Esophagus muscularis mucosa (tissue), 3 donors: ENCODE measurements at regions not wholly inside any gene's neighbourhood (a gene's known extent, or its start where the extent isn't known, plus 50 kb on each side); places are given as distances from the start of the nearest gene placed in this dataset.

Experiments
- CTCF ChIP-seq, 3 experiments: fragments of 200-600 bp in 2 of 3; fragments of 450-650 bp in 1 of 3; sonication (generic) in 2 of 3; IDR thresholded peaks; one replicate each; pipeline ENCODE4 v1.5.1; 2017 to 2019; ENCODE audit warnings: antibody characterized with exemption in 3 of 3, mild to moderate bottlenecking in 2 of 3, moderate library complexity in 1 of 3
- POLR2A ChIP-seq: fragments of 450-650 bp; IDR thresholded peaks from one replicate; pipeline ENCODE4 v1.6.1; 2017; ENCODE audit warnings: antibody characterized with exemption, moderate library complexity, mild to moderate bottlenecking, low read depth

DNA sequence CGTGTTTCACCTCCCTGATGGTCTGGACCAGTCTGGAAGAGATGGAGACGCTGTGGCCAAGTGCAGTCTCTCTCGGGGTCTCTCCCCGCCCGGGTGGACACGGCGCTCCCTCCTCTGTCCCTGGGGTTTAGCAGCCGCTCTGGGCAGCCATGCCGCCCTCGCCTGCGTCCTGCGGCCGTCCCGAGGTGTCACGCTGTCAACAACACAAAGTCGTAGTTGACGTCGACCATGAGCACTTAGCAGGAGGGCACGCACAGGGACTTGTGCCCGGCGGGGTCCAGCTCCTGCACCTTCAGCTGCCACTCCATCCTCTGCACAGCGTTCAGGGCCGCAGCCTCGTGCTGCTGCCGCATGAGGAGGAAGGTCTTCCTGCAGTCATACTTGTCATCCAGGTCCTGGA, 368.9 kb downstream of the CDH9 start:
- no peak for TF ChIP-seq CTCF (IDR thresholded peaks at IDR 0.05)
- no peak for TF ChIP-seq POLR2A
